SK-N-SH treated with all-trans-retinoic acid at 6 μM for 48 hours (cell line): ENCODE measurements at regions not wholly inside any gene's neighbourhood (a gene's known extent, or its start where the extent isn't known, plus 50 kb on each side); places are given as distances from the start of the nearest gene placed in this dataset.

Experiments used
- ATAC-seq: fragments of 200-7000 bp; cut with Tn5 transposase; 3 replicates; pipeline ENCODE4 v1.9.1; 2020; ENCODE audit warnings: mild to moderate bottlenecking, moderate library complexity
- ARNTL ChIP-seq: fragments of 450-650 bp; formaldehyde crosslinking; IDR thresholded peaks from 2 replicates; pipeline ENCODE4 v1.5.0; 2020; ENCODE audit warnings: low read depth, mild to moderate bottlenecking, moderate library complexity, borderline replicate concordance
- BACH2 ChIP-seq: fragments of 250-450 bp; sonication (Bioruptor Pico); IDR thresholded peaks from 2 replicates; pipeline ENCODE4 v1.9.0; 2021; ENCODE audit warnings: mild to moderate bottlenecking, borderline replicate concordance
- CREB5 ChIP-seq: fragments of 250-450 bp; sonication (Bioruptor Pico); IDR thresholded peaks from 2 replicates; pipeline ENCODE4 v1.5.1; 2020; ENCODE audit warnings: low read depth, mild to moderate bottlenecking, moderate library complexity
- CSDC2 ChIP-seq: fragments of 250-450 bp; sonication (Bioruptor Pico); IDR thresholded peaks from 2 replicates; pipeline ENCODE4 v1.5.0; 2020; ENCODE audit warnings: mild to moderate bottlenecking, moderate library complexity
- CSRNP3 ChIP-seq: fragments of 250-450 bp; sonication (Bioruptor Pico); IDR thresholded peaks from 2 replicates; pipeline ENCODE4 v1.5.1; 2021; ENCODE audit warnings: mild to moderate bottlenecking, moderate library complexity
- ESRRG ChIP-seq: fragments of 250-450 bp; sonication (Bioruptor Pico); IDR thresholded peaks from 2 replicates; pipeline ENCODE4 v1.6.1; 2021; ENCODE audit warnings: mild to moderate bottlenecking
- GLIS3 ChIP-seq: fragments of 250-450 bp; sonication (Bioruptor Pico); IDR thresholded peaks from 2 replicates; pipeline ENCODE4 v1.5.0; 2020; ENCODE audit warnings: mild to moderate bottlenecking, moderate library complexity
- ISL1 ChIP-seq: fragments of 250-450 bp; sonication (Bioruptor Pico); IDR thresholded peaks from 2 replicates; pipeline ENCODE4 v2.1.2; 2022; ENCODE audit warnings: mild to moderate bottlenecking, moderate library complexity
- OSR1 ChIP-seq: fragments of 250-450 bp; sonication (Bioruptor Pico); IDR thresholded peaks from 2 replicates; pipeline ENCODE4 v1.8.0; 2022; ENCODE audit warnings: moderate library complexity, mild to moderate bottlenecking, inconsistent platforms
- PATZ1 ChIP-seq: fragments of 250-450 bp; sonication (Bioruptor Pico); IDR thresholded peaks from 2 replicates; pipeline ENCODE4 v1.8.0; 2020; ENCODE audit warnings: mild to moderate bottlenecking, moderate library complexity, borderline replicate concordance
- PPARA ChIP-seq: fragments of 250-450 bp; sonication (Bioruptor Pico); IDR thresholded peaks from 2 replicates; pipeline ENCODE4 v1.5.0; 2020; ENCODE audit warnings: mild to moderate bottlenecking, borderline replicate concordance
- SNAI2 ChIP-seq: fragments of 250-450 bp; sonication (Bioruptor Pico); IDR thresholded peaks from 2 replicates; pipeline ENCODE4 v1.5.0; 2020; ENCODE audit warnings: mild to moderate bottlenecking, moderate library complexity
- TCF4 ChIP-seq: fragments of 250-450 bp; sonication (Bioruptor Pico); IDR thresholded peaks from 2 replicates; pipeline ENCODE4 v1.8.0; 2021; ENCODE audit warnings: mild to moderate bottlenecking, moderate library complexity, borderline replicate concordance
- TOX ChIP-seq: fragments of 250-450 bp; sonication (Bioruptor Pico); IDR thresholded peaks from 2 replicates; pipeline ENCODE4 v1.8.0; 2021; ENCODE audit warnings: mild to moderate bottlenecking, moderate library complexity, borderline replicate concordance
- TSHZ2 ChIP-seq: fragments of 250-450 bp; sonication (Bioruptor Pico); IDR thresholded peaks from 2 replicates; pipeline ENCODE4 v1.5.0; 2020; ENCODE audit warnings: mild to moderate bottlenecking, moderate library complexity
- ZC3H10 ChIP-seq: fragments of 250-450 bp; sonication (Bioruptor Pico); IDR thresholded peaks from 2 replicates; pipeline ENCODE4 v1.5.1; 2021; ENCODE audit warnings: mild to moderate bottlenecking, moderate library complexity
- ZFP3 ChIP-seq: fragments of 250-450 bp; sonication (Bioruptor Pico); IDR thresholded peaks from 2 replicates; pipeline ENCODE4 v1.5.0; 2020; ENCODE audit warnings: mild to moderate bottlenecking, moderate library complexity
- ZFP30 ChIP-seq: fragments of 450-650 bp; formaldehyde crosslinking; IDR thresholded peaks from 2 replicates; pipeline ENCODE4 v1.5.0; 2022; ENCODE audit warnings: mild to moderate bottlenecking, moderate library complexity
- ZNF565 ChIP-seq: fragments of 450-650 bp; formaldehyde crosslinking; conservative IDR thresholded peaks from 2 replicates; pipeline ENCODE4 v1.5.0; 2020; ENCODE audit warnings: low read depth, mild to moderate bottlenecking, moderate library complexity
- ZNF70 ChIP-seq: fragments of 450-650 bp; formaldehyde crosslinking; IDR thresholded peaks from 2 replicates; pipeline ENCODE4 v1.5.0; 2020; ENCODE audit warnings: mild to moderate bottlenecking, moderate library complexity
- ZNF8 ChIP-seq: fragments of 450-650 bp; formaldehyde crosslinking; IDR thresholded peaks from 2 replicates; pipeline ENCODE4 v1.5.0; 2020; ENCODE audit warnings: mild to moderate bottlenecking, moderate library complexity

- no peak for TF ChIP-seq PATZ1
Measured at GRCh38 chr12:58310368-58310767, 369.0 kb downstream of the ATP23 start (continued).

GRCh38 chr12:58310809-58311622 is 369.6 kb downstream of the ATP23 start:
- peak; percentile 85 for ATAC-seq
- TF ChIP-seq PATZ1 (no peak), CSRNP3 (CRISPR knock-in tag) (no peak), SNAI2 (CRISPR knock-in tag) (no peak), ZNF8 (CRISPR knock-in tag) (no peak), TCF4 (CRISPR knock-in tag) (no peak), ZC3H10 (no peak), ISL1 (no peak), ZFP30 (CRISPR knock-in tag) (no peak), PPARA (CRISPR knock-in tag) (no peak), CSDC2 (CRISPR knock-in tag) (no peak), ZFP3 (CRISPR knock-in tag) (no peak), GLIS3 (CRISPR knock-in tag) (no peak), TSHZ2 (CRISPR knock-in tag) (no peak), ESRRG (CRISPR knock-in tag) (no peak), ZNF70 (CRISPR knock-in tag) (no peak), OSR1 (CRISPR knock-in tag) (no peak), ARNTL (CRISPR knock-in tag) (no peak), ZNF565 (CRISPR knock-in tag) (no peak)

- ATAC-seq = no peak
- no peak for TF ChIP-seq TOX (CRISPR knock-in tag)
- 0 out of 2 replicates have a peak, but pooled peaks have one; percentile 4 for TF ChIP-seq ISL1
- no peak for TF ChIP-seq TCF4 (CRISPR knock-in tag)
Measured at GRCh38 chr12:58313091-58313855, 371.9 kb downstream of the ATP23 start.

GRCh38 chr12:58314610-58315009 is 373.2 kb downstream of the ATP23 start:
- TF ChIP-seq BACH2 (no peak), ESRRG (CRISPR knock-in tag) (no peak), ZNF70 (CRISPR knock-in tag) (no peak), CSRNP3 (CRISPR knock-in tag) (no peak), PPARA (CRISPR knock-in tag) (no peak), ZNF565 (CRISPR knock-in tag) (no peak), CREB5 (no peak), TCF4 (CRISPR knock-in tag) (no peak), TOX (CRISPR knock-in tag) (no peak), SNAI2 (CRISPR knock-in tag) (no peak), ZFP3 (CRISPR knock-in tag) (no peak), ZC3H10 (no peak), ISL1 (no peak), ZNF8 (CRISPR knock-in tag) (no peak)
- TF ChIP-seq, all 23 proteins: peak for 0
- ATAC-seq = no peak
